SU-DHL-6 (cell line): ENCODE measurements at regions not wholly inside any gene's neighbourhood (a gene's known extent, or its start where the extent isn't known, plus 50 kb on each side); places are given as distances from the start of the nearest gene placed in this dataset.

Experiments
- H2AFZ ChIP-seq: fragments of 200-600 bp; sonication (generic); 2 replicates; pipeline ENCODE4 v1.6.1; 2014; ENCODE audit warnings: low read depth, mild to moderate bottlenecking, moderate library complexity, mixed read lengths, antibody characterized with exemption, low read length; ENCODE audit not compliant: severe bottlenecking
- H3F3A ChIP-seq: fragments of 200-600 bp; shearing (Covaris generic); 2 replicates; pipeline ENCODE4 v1.6.0; 2016; ENCODE audit warnings: antibody characterized with exemption, mild to moderate bottlenecking; ENCODE audit not compliant: insufficient read depth
- H3K27ac ChIP-seq: fragments of 200-600 bp; sonication (generic); 2 replicates; pipeline ENCODE4 v1.5.1; 2016; ENCODE audit warnings: low read depth, mild to moderate bottlenecking, low read length, moderate library complexity, mixed read lengths
- H3K27me3 ChIP-seq: fragments of 200-600 bp; sonication (generic), shearing (Covaris generic); 2 replicates; pipeline ENCODE4 v1.6.0; 2014; ENCODE audit warnings: mild to moderate bottlenecking, low read length
- H3K36me3 ChIP-seq: fragments of 200-600 bp; sonication (generic); 2 replicates; pipeline ENCODE4 v1.6.1; 2014; ENCODE audit warnings: mild to moderate bottlenecking, low read length, mixed read lengths
- H3K4me2 ChIP-seq: fragments of 300-600, 200-600 bp; shearing (Covaris generic), sonication (generic); 2 replicates; pipeline ENCODE4 v1.6.0; 2014; ENCODE audit warnings: low read length, low read depth, mild to moderate bottlenecking; ENCODE audit not compliant: poor library complexity, severe bottlenecking
- H3K4me3 ChIP-seq: fragments of 200-600 bp; sonication (generic); 2 replicates; pipeline ENCODE4 v1.5.1; 2014; ENCODE audit warnings: antibody characterized with exemption, low read length, mild to moderate bottlenecking, mixed read lengths; ENCODE audit not compliant: insufficient read depth, poor library complexity, severe bottlenecking
- H3K79me2 ChIP-seq: fragments of 200-600 bp; sonication (generic); 2 replicates; pipeline ENCODE4 v1.6.1; 2014; ENCODE audit warnings: mild to moderate bottlenecking, low read length, moderate library complexity; ENCODE audit not compliant: insufficient read depth
- H3K9ac ChIP-seq: fragments of 200-600 bp; sonication (generic); 2 replicates; pipeline ENCODE4 v1.7.0; 2014; ENCODE audit warnings: mild to moderate bottlenecking, low read length
- H3K9me2 ChIP-seq: fragments of 200-600 bp; sonication (generic); replicated peaks from 2 replicates; pipeline ENCODE4 v1.6.1; 2014; ENCODE audit warnings: low read length; ENCODE audit not compliant: insufficient read depth
- H3K9me3 ChIP-seq: fragments of 200-600 bp; sonication (generic); 2 replicates; pipeline ENCODE4 v1.6.1; 2014; ENCODE audit warnings: low read length, mixed read lengths; ENCODE audit not compliant: insufficient read depth
- H4K20me1 ChIP-seq: fragments of 200-600 bp; sonication (generic); 2 replicates; pipeline ENCODE4 v1.6.1; 2014; ENCODE audit warnings: low read depth, mild to moderate bottlenecking, antibody characterized with exemption, low read length, moderate library complexity, mixed read lengths
- CTCF ChIP-seq: fragments of 200-600 bp; sonication (generic); IDR thresholded peaks from one replicate; pipeline ENCODE4 v1.5.1; 2017; ENCODE audit warnings: antibody characterized with exemption, mild to moderate bottlenecking, low read length, moderate library complexity; ENCODE audit not compliant: insufficient read depth, poor library complexity, severe bottlenecking
- EZH2phosphoT487 ChIP-seq: fragments of 200-600 bp; sonication (generic), shearing (Covaris generic); conservative IDR thresholded peaks from 2 replicates; pipeline ENCODE4 v1.6.1; 2018; ENCODE audit warnings: mild to moderate bottlenecking, antibody characterized with exemption, low read length, moderate library complexity, mixed read lengths

DNA sequence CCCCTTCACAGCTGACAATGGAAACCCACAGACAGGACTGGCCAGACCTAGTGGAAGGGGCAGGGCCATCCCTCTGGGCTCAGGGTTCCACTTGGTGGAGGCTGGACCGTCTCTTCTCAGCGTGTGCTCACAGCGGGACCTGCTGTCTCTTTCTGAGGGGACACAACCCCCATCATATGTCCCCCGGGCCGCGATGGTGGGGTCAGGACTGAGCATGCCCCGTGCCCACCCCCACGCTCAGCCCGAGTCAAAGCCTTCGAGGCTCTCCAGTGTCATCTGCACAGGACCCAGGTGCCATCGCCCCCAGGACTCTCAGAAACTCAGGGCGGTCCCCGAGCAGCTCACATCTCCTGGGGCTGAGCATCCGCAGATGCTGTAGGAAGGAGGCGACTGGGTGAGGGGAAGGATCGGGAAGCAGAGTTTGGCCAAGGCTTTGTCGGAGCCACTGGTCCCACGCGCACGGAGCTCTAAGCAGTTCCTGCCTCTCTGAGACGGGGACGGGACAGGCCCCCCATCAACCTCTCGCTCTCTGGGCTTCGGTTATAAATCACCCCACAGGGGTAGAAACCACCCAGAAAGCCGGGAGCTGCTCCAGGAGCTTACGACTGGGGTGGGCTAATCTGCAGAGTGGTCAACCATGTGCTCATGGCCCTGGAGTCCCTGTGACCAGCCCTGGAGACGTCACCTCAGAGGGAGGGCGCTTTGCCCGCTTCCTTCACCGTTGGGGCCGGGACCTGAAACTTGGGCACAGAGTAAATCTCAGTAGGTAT is 183.4 kb upstream of the SULF2 start:
- H3K79me2 ChIP-seq: no peaks in the 10 kb centered on the region
- no peaks in the 10 kb centered on the region for H3K9me2 ChIP-seq
- H2AFZ ChIP-seq: no peak overlapping the region
- no peak overlapping the region for H3K27ac ChIP-seq
- no peaks in the 10 kb centered on the region for H3K9me3 ChIP-seq
- no peaks in the 10 kb centered on the region; the same call in 1 of the 2 replicates for H3K27me3 ChIP-seq
- no peak overlapping the region for H3K9ac ChIP-seq
- H3F3A ChIP-seq: no peaks in the 10 kb centered on the region
- H3K4me3 ChIP-seq: no peak overlapping the region
- no peaks in the 10 kb centered on the region for H3K36me3 ChIP-seq
- H4K20me1 ChIP-seq: no peaks in the 10 kb centered on the region
- TF ChIP-seq CTCF (no peak), EZH2phosphoT487 (no peak)
- no peak overlapping the region for H3K4me2 ChIP-seq

GRCh38 chr20:47964149-47964548 is 178.9 kb upstream of the SULF2 start:
- H3K27me3 ChIP-seq: no peaks in the 10 kb centered on the region
- no peaks in the 10 kb centered on the region for H4K20me1 ChIP-seq
- H3K9me2 ChIP-seq: no peaks in the 10 kb centered on the region
- no peak overlapping the region for H3K4me2 ChIP-seq
- H3K4me3 ChIP-seq: no peak overlapping the region
- H3K9ac ChIP-seq: no peak overlapping the region
- no peak overlapping the region for H3K27ac ChIP-seq
- H3K36me3 ChIP-seq: no peaks in the 10 kb centered on the region
- no peak overlapping the region for H2AFZ ChIP-seq
- no peaks in the 10 kb centered on the region for H3K79me2 ChIP-seq
- TF ChIP-seq EZH2phosphoT487 (no peak), CTCF (no peak)
- no peaks in the 10 kb centered on the region for H3F3A ChIP-seq
- no peaks in the 10 kb centered on the region for H3K9me3 ChIP-seq

DNA sequence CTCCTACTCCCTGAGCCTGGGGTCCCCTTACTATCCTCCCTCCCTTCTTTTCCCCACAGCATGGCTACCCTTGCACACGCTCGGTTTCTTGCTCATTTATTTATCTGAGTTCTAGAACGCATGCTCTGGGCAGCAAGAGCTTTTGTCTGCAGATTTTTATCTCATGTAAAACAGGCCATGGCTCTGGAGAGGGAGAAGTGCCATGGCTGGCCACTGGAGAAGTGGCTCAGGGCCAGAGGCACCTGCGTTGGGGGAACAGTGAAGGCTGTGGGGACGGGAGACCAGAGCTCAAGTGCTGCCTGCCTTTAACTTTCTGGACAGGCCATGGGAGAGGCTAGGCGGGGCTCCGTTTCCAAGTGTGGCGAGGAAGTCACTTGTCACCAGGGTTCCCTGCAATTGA is 177.7 kb upstream of the SULF2 start:
- Histone ChIP-seq H3K9me3 (no peaks in the 10 kb centered on the region), H3K9me2 (no peaks in the 10 kb centered on the region), H4K20me1 (no peaks in the 10 kb centered on the region), H3K4me2 (no peak overlapping the region), H3K4me3 (no peak overlapping the region), H3F3A (no peaks in the 10 kb centered on the region), H3K27me3 (no peaks in the 10 kb centered on the region), H3K9ac (no peak overlapping the region), H3K79me2 (no peaks in the 10 kb centered on the region), H3K36me3 (no peaks in the 10 kb centered on the region), H3K27ac (no peak overlapping the region), H2AFZ (no peak overlapping the region)
- no peak for TF ChIP-seq CTCF
- TF ChIP-seq EZH2phosphoT487: no peak
